Germinal center (tissue), 1 donor: ENCODE measurements at regions not wholly inside any gene's neighbourhood (a gene's known extent, or its start where the extent isn't known, plus 50 kb on each side); places are given as distances from the start of the nearest gene placed in this dataset.
"Not testable (repeated sequence)": the region's sequence is repeated elsewhere in the genome, so short reads cannot be mapped to it uniquely, and the experiment has no call there.

ENCODE experiments used
- DNase-seq: peaks from one replicate; pipeline ENCODE4 v3.0.0; 2012; ENCODE audit warnings: mixed read lengths, low spot score

GRCh38 chr13:81379183-81379582 lies 1038.3 kb upstream of the SPRY2 start:
- no peak for DNase-seq

DNA sequence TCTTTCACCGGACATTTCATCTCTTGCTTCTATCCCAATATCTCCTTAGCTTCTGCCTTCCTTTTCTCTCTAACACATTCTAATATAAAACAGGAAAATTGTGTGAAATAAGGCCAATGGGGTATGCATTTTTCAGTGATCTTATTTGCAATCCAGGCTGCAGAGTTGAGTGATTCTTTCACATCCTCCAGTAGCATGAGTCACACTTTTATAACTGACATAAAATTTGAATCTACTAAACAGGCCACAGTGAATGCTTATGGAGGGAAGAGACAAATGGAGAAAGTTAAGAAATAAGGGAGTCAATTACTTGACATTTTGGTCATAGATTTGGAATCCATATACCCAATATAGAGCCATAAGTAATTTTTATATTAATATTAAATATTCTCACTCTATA lies 1037.0 kb upstream of the SPRY2 start:
- no peak for DNase-seq

- DNase-seq: no peak
Measured at GRCh38 chr13:81375709-81376108, 1034.8 kb upstream of the SPRY2 start.

DNA sequence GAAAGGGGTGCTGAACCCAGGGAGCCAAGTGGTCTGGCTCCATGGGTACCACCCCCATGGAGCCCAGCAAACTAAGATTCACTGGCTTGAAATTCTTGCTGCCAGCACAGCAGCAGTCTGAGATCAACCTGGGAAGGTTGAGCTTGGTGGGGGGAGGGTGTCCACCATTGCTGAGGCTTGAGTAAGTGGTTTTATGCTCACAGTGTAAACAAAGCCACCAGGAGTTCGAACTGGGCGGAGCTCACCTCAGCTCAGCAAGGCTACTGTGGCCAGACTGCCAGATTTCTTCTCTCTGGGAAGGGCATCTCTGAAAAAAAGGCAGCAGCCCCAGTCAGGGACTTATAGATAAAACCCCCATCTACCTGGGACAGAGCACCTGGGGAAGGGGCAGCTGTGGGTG lies 1021.8 kb upstream of the SPRY2 start:
- not testable (repeated sequence) for DNase-seq

GRCh38 chr13:81350056-81350455 lies 1009.1 kb upstream of the SPRY2 start:
- no peak for DNase-seq

DNA sequence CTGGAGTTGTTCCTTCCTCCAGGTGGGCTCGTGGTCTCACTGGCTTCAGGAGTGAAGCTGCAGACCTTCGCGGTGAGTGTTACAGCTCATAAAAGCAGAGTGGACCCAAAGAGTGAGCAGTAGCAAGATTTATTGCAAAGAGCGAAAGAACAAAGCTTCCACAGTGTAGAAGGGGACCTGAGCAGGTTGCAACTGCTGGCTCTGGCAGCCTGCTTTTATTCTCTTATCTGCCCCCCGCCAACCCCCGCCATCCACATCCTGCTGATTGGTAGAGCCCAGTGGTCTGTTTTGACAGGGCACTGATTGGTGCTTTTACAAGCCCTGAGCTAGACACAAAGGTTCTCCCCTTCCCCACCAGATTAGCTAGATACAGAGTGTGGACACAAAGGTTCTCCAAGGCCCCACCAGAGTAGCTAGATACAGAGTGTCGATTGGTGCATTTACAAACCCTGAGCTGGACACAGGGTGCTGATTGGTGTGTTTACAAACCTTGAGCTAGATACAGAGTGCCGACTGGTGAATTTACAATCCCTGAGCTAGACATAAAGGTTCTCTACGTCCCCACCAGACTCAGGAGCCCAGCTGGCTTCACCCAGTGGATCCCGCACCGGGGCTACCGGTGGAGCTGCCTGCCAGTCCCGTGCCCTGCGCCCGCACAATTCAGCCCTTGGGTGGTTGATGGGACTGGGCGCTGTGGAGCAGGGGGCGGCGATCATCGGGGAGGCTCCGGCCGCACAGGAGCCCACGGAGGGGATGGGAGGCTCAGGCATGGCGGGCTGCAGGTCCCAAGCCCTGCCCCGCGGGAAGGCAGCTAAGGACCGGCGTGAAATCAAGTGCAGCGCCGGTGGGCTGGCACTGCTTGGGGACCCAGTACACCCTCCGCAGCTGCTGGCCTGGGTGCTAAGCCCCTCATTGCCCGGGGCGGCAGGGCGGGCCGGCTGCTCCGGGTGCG lies 999.5 kb upstream of the SPRY2 start:
- not testable (repeated sequence) for DNase-seq

DNA sequence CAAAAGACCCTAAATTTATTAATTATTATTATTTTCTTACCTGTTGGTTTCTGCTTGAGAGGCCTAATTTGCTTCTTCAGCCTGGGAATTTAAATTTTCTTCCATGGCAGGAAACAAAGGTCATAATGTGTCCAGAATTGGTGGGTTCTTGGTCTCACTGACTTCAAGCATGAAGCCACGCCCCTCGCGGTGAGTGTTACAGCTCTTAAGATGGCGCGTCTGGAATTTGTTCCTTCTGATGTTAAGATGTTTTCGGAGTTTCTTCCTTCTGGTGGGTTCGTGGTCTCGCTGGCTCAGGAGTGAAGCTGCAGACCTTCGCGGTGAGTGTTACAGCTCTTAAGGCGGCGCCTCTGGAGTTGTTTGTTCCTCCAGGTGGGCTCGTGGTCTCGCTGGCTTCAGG lies 998.7 kb upstream of the SPRY2 start:
- DNase-seq: not testable (repeated sequence)

DNA sequence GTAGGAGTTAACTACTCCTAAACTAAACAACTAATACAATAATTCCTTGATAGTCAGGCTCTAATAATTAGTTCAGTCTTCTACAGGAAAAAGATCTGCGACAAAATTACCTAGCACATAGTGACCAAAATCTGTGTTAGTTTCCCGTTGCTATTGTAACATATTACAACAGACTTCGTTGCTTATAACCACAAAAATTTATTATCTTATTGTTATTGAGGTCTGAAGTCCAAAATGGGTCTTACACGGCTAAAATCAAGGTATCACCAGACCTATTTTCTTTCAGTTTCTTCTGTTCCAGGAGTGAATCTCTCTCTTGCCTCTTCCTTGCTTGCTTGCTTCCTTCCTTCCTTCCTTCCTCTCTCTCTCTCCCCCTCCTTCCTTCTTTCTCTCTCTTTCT lies 993.6 kb upstream of the SPRY2 start:
- DNase-seq: no peak

DNA sequence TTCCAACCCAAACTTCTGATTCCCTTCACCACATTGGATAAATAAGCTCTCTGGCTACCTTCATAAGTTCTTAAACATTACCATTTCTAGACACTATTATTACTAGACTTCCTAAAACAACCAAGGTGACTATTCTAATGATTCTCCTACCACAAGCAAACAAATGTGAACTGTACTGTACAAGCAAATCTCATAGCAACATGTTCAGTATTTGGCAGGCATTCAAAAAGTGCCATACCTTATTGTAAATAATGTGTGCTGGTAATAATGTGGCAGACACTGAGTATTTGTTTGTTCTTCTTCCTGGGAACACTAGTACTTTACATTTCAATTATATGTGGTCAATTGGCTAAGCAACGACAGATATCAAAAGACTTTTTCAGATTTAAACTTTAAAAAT lies 986.0 kb upstream of the SPRY2 start:
- DNase-seq: no peak

DNA sequence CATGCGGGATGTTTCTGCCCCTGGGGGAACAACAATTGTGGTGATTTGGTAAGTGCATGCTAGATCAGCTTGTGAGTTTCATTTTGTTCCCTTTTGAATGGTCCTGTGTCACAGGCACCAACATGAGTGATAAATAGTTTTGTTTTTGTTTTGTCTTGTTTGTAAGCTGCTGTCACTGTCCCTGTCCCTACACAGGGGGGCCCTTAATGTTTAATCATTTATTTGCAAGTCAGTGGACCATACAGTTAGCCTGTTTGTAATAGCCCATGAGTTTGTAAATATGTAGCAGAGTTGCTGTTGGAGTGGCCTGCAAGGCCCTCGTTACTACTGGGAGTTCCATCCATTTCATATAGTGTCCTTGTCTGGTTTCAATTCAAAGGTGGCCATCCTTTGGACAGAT lies 979.6 kb upstream of the SPRY2 start:
- no peak for DNase-seq

GRCh38 chr13:81319351-81319750 lies 978.4 kb upstream of the SPRY2 start:
- DNase-seq: no peak

DNA sequence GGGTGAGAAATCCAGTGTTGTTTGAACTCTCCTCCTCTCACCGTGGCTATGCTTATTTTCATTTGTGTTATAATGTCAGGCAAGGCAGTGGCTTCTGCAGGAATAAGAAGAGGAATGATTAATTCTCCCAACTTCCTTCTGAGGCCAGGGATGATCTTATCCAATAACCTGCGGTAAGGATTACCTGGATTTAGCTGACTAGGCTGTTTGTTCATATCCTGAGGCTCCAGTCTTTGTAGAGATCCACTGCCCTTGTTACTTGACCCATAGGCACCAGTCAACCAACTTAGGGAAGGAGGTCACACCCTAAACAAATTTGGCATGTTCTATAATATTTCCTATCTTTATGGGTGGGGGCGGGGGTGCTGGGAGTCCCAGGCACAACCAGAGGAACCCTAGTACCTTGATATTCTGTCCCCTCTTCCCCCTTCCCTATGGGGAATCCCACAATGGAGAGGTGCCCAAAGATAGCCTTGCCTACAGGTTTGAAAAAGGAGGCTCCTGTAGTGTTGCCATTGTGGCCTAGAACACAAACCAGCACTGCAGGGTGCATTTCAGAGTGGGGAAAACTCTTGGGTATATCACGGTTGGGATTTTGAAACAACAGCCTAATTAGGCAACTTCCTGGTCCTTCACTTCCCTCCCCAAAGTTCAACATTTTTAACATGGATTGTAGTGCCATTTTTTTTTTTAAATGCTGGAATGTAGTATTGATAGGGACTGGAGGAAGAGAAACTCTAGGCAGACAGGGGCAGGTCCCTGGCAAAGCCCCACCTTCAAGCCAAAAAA lies 977.5 kb upstream of the SPRY2 start:
- no peak for DNase-seq

GRCh38 chr13:81314461-81314860 lies 973.5 kb upstream of the SPRY2 start:
- no peak for DNase-seq

GRCh38 chr13:81305928-81306327 lies 965.0 kb upstream of the SPRY2 start:
- no peak for DNase-seq

DNA sequence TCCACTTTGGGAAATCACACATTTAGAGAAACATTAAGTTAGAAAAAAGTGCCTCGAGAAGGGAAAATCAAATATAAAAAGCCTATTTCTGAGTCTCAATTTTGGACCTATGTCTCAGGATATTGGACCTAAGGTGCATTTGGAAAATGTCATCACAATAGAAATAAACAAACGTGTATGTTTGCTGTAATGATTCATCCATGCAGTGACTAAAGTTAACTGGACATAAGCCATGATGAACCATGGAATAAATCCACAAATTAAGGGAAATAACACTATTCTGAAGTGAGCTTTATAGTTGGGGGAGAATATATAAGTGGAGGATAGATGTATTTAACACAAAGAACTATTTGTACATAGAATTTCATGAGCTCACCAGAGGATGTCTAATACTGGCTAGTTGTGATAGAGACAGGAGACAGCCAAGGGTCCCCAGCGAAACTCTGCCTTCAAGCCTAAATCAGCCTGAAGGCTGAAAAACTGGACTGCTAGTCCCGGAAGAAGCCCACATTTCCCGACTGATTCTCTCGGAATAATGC lies 963.3 kb upstream of the SPRY2 start:
- no peak for DNase-seq

- DNase-seq: no peak
Measured at GRCh38 chr13:81302677-81303076, 961.8 kb upstream of the SPRY2 start.

GRCh38 chr13:81302125-81302524 lies 961.2 kb upstream of the SPRY2 start:
- no peak for DNase-seq

DNA sequence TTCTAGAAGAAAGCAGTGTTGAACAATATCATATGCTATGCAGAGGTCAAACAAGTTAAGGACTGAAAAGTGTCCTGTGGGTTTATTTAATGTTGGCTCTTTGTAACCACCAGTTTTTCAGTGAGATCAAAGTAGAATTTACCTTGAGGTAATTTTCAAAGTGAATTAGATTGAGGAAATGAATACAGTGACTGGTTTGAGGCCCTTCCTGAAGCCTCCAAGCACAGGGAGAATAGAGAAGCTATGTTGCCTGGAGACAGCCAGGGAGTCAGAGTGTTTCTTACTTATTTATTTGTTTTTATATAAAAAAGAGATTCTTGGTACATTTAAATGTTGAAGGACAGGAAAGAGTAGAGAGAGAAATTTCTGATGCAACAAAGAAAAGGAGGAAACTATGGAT lies 954.3 kb upstream of the SPRY2 start:
- DNase-seq: no peak

- no peak for DNase-seq
Measured at GRCh38 chr13:81293594-81294164, 952.8 kb upstream of the SPRY2 start.

- DNase-seq: no peak
Measured at GRCh38 chr13:81283561-81283960, 942.6 kb upstream of the SPRY2 start.

GRCh38 chr13:81283062-81283461 lies 942.1 kb upstream of the SPRY2 start:
- DNase-seq: no peak

DNA sequence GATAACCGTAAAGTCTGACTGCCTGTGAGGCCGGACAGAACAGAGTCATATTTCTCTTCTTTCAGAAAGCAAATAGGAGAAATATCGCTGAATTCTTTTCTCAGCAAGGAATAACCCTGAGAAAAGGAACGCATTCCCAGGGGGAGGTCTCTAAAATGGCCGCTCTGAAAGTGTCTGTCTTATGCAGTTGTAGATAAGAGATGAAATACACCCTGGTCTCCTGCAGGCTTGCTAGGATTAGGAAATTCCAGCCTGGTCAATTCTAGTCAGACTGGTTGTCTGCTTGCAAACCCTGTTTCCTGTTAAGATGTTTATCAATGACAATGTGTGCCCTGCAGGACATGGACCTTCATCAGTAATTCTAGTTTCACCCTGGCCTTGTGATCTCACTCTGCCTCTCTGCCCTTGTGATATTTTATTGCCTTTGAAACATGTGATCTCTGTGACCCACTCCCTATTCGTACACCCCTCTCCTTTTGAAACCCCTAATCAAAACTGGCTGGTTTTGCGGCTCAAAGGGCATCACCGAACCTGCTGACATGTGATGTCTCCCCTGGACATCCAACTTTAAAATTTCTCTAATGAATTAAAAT lies 934.8 kb upstream of the SPRY2 start:
- DNase-seq: no peak
